Colonic mucosa (tissue), 4 donors: ENCODE measurements at regions not wholly inside any gene's neighbourhood (a gene's known extent, or its start where the extent isn't known, plus 50 kb on each side); places are given as distances from the start of the nearest gene placed in this dataset.

Experiments used
- DNase-seq: peaks from one replicate; pipeline ENCODE4 v3.0.0-alpha.2; 2020
- H3K27ac ChIP-seq: fragments of 200-600 bp; one replicate; pipeline ENCODE4 v1.8.0; 2021
- H3K27me3 ChIP-seq: fragments of 200-600 bp; one replicate; pipeline ENCODE4 v1.8.0; 2021
- H3K36me3 ChIP-seq: fragments of 200-600 bp; one replicate; pipeline ENCODE4 v1.8.0; 2021
- H3K4me1 ChIP-seq: fragments of 200-600 bp; one replicate; pipeline ENCODE4 v1.8.0; 2021; ENCODE audit warnings: mild to moderate bottlenecking
- H3K4me3 ChIP-seq: fragments of 200-600 bp; one replicate; pipeline ENCODE4 v1.8.0; 2021
- H3K9ac ChIP-seq, 2 donors: one replicate each; pipeline ENCODE4 v1.7.0; 2013; ENCODE audit warnings: control low read depth in 2 of 2, low read depth in 2 of 2, low read length in 2 of 2
- H3K9me3 ChIP-seq: fragments of 200-600 bp; one replicate; pipeline ENCODE4 v1.8.0; 2021
- CTCF ChIP-seq: fragments of 200-600 bp; IDR thresholded peaks from one replicate; pipeline ENCODE4 v1.8.0; 2022; ENCODE audit warnings: antibody characterized with exemption, mild to moderate bottlenecking
- intact Hi-C: fragments of 100-400 bp; cut with DNase I; formaldehyde crosslinking; loops from one replicate; pipeline ENCODE4 v1.14.1; 2022
- donor health status: healthy.
- donor health status: DM: no; HTN: no; CAD: no.
- donor health status: DM: no; HTN: no; CAD: no.

GRCh38 chr10:4555920-4556319 lies 270.1 kb upstream of the AKR1E2 start:
- H3K9ac ChIP-seq, result no peak overlapping the region
- H3K27me3 ChIP-seq, result no peaks in the 10 kb centered on the region
- H3K27ac ChIP-seq, result no peak overlapping the region
- no peaks in the 10 kb centered on the region for H3K4me1 ChIP-seq
- no peaks in the 10 kb centered on the region for H3K9me3 ChIP-seq
- H3K36me3 ChIP-seq, result no peaks in the 10 kb centered on the region
- H3K4me3 ChIP-seq, result no peak overlapping the region
- intact Hi-C loops, result no loop called here
- DNase-seq, result no peak
- TF ChIP-seq CTCF, result no peak

GRCh38 chr10:4549139-4549653 lies 276.8 kb upstream of the AKR1E2 start:
- intact Hi-C loops, result no loop called here
- H3K36me3 ChIP-seq, result no peaks in the 10 kb centered on the region
- no peak for TF ChIP-seq CTCF
- H3K27me3 ChIP-seq, result no peaks in the 10 kb centered on the region
- no peaks in the 10 kb centered on the region for H3K9me3 ChIP-seq
- no peaks in the 10 kb centered on the region for H3K4me1 ChIP-seq
- H3K9ac ChIP-seq, result no peak overlapping the region
- no peak overlapping the region for H3K27ac ChIP-seq
- H3K4me3 ChIP-seq, result no peak overlapping the region
- DNase-seq, result no peak

GRCh38 chr10:4546931-4547330 lies 279.1 kb upstream of the AKR1E2 start:
- Histone ChIP-seq H3K9ac (no peak overlapping the region), H3K27me3 (no peaks in the 10 kb centered on the region), H3K4me3 (no peak overlapping the region), H3K9me3 (no peaks in the 10 kb centered on the region), H3K4me1 (no peaks in the 10 kb centered on the region), H3K27ac (no peak overlapping the region), H3K36me3 (no peaks in the 10 kb centered on the region)
- intact Hi-C loops, result no loop called here
- TF ChIP-seq CTCF, result no peak
- no peak for DNase-seq

- intact Hi-C loops, result no loop called here
- H3K27me3 ChIP-seq, result no peaks in the 10 kb centered on the region
- H3K27ac ChIP-seq, result no peak overlapping the region
- H3K4me1 ChIP-seq, result no peaks in the 10 kb centered on the region
- H3K36me3 ChIP-seq, result no peaks in the 10 kb centered on the region
- TF ChIP-seq CTCF, result no peak
- no peak overlapping the region for H3K4me3 ChIP-seq
- no peak for DNase-seq
- H3K9ac ChIP-seq, result no peak overlapping the region
- H3K9me3 ChIP-seq, result no peaks in the 10 kb centered on the region
Measured at GRCh38 chr10:4546500-4546899, 279.5 kb upstream of the AKR1E2 start.

GRCh38 chr10:4545062-4545461 lies 280.9 kb upstream of the AKR1E2 start:
- no peak for TF ChIP-seq CTCF
- no peak overlapping the region for H3K4me3 ChIP-seq
- H3K4me1 ChIP-seq, result no peaks in the 10 kb centered on the region
- H3K27ac ChIP-seq, result no peak overlapping the region
- no peaks in the 10 kb centered on the region for H3K27me3 ChIP-seq
- no peak overlapping the region for H3K9ac ChIP-seq
- no peak for DNase-seq
- intact Hi-C loops, result no loop called here
- H3K36me3 ChIP-seq, result no peaks in the 10 kb centered on the region
- H3K9me3 ChIP-seq, result no peaks in the 10 kb centered on the region
